8988T (cell line): ENCODE measurements at regions not wholly inside any gene's neighbourhood (a gene's known extent, or its start where the extent isn't known, plus 50 kb on each side); places are given as distances from the start of the nearest gene placed in this dataset.

Experiments
- DNase-seq: peaks from one replicate; pipeline ENCODE4 v3.0.0; 2011

- DNase-seq: no peak
These were observed 312.7 kb downstream of the PTPRU start for GRCh38 chr1:29549001-29549400.

GRCh38 chr1:29548091-29548490 lies 311.8 kb downstream of the PTPRU start:
- DNase-seq: no peak

GRCh38 chr1:29547300-29547699 lies 311.0 kb downstream of the PTPRU start:
- no peak for DNase-seq

DNA sequence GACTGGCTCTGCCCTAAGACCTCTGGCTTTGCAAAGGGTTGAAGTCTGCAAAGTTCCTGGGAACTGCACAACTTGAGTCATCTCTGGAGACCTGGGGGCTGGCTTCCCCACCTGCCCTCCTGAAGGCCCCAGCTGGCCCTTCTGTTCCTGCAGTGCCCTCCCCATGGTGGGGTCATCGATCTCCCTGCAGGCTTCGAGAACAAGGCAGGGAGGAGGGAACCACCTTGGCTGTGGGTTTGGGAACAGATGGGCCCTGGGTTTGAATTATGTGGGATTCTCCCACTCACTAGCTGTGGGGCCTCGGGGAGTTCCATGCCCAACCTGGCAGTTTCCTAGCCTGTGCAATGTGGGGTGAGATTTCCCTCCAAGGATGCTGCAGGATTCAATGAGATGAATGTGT lies 310.2 kb downstream of the PTPRU start:
- DNase-seq: no peak

GRCh38 chr1:29544406-29544805 lies 308.1 kb downstream of the PTPRU start:
- no peak for DNase-seq

DNA sequence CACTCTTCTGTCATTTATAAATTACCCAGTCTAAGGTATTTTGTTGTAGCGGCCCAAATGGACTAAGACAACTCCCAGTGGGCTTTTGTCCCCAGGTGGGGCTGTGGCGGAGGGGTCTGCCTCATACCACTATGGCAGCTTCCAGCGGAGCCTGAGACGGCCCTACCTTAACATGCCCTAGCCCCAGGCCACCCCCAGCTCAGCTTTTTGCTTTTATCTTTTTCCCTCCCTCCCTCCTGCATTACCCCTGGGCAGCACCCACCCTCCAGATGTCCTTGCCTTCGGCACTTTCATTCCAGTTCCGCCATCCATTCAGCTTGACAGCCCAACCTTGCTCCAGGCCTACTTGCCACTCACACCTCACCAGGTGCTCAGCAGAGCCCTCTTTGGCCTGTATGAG lies 307.3 kb downstream of the PTPRU start:
- DNase-seq: no peak

DNA sequence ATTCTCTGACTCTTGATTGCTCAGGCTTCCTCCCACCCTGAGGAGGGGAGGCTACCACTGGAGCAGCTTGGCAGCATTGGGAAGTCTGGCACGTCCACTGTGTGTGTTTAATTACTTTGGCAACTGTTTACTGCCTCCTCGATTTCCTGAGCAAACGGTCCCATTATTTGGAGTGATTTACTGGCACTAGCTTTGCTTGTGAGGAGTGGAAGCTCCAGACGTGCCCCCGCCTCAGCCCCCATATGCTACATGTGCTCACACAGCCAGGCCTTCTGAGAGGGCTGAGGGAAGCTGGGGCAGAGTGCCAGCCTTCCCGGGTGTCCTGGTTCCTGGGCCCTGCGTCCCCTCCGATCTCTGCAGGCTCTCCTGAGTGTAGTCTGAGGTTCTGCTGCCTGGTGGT lies 306.2 kb downstream of the PTPRU start:
- no peak for DNase-seq

GRCh38 chr1:29541631-29542030 lies 305.3 kb downstream of the PTPRU start:
- DNase-seq: no peak

GRCh38 chr1:29540801-29541357 lies 304.6 kb downstream of the PTPRU start:
- no peak for DNase-seq

GRCh38 chr1:29539971-29540370 lies 303.6 kb downstream of the PTPRU start:
- DNase-seq: no peak

- no peak for DNase-seq
These were observed 302.3 kb downstream of the PTPRU start for GRCh38 chr1:29538586-29538985.

DNA sequence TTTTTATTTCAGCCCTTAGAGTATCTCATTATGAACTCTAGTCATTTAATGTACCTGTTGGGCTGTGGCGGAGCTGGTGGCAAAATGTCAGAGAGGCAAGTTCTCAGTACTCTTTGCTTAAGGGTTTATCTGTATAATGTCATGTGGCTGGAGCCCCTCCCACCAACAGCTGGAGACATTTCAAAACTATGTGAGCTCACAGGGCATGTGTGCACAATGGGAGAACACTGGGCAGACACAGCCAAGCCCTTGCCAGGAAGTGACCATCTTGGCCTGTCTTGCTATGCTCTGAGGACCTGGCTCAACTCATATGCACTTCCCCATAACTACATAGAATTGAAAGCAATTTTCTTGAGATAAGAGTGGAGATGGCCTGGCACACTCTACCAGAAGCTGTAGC lies 296.4 kb downstream of the PTPRU start:
- DNase-seq: no peak

DNA sequence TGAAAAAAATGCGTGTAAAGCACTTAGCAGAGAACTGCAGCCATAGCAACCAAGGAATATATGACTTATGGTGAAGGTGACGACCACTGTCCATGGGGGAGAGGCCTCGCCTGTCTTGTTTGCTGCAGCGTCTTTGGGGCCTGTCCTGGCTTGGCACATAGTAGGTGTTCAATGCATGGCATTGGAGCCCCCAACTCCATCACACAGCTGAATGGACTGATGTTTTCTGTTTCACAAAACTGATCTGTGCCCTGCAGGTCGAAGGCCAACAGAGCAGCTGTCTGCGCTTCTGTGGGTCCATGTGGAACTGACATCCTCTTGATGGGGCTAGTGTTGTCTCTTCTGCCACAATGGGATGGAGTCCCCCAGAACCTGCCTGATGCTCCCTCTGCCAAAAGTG lies 296.0 kb downstream of the PTPRU start:
- no peak for DNase-seq

DNA sequence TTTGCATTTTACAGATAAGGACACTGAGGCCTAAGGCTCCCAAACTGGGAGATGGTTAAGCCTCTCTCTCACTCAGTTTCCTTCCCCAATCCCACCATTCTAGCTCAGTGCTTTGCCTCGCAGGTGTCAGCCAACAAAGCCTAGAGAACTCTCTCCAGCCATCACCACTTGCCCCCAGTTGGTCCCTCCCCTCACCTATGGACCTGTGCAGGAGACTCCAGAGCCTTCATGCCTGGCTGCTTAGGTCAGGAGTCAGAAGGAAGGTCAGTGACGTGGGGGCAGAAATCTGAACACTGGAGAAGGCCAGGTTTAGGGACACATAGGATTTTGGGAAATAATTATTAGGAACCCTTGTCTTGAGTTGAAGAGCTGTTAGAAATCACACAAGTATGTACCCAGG lies 295.3 kb downstream of the PTPRU start:
- no peak for DNase-seq

GRCh38 chr1:29529677-29530278 lies 293.5 kb downstream of the PTPRU start:
- no peak for DNase-seq

GRCh38 chr1:29527314-29528004 lies 291.1 kb downstream of the PTPRU start:
- no peak for DNase-seq

- DNase-seq: no peak
These were observed 289.6 kb downstream of the PTPRU start for GRCh38 chr1:29525941-29526340.

DNA sequence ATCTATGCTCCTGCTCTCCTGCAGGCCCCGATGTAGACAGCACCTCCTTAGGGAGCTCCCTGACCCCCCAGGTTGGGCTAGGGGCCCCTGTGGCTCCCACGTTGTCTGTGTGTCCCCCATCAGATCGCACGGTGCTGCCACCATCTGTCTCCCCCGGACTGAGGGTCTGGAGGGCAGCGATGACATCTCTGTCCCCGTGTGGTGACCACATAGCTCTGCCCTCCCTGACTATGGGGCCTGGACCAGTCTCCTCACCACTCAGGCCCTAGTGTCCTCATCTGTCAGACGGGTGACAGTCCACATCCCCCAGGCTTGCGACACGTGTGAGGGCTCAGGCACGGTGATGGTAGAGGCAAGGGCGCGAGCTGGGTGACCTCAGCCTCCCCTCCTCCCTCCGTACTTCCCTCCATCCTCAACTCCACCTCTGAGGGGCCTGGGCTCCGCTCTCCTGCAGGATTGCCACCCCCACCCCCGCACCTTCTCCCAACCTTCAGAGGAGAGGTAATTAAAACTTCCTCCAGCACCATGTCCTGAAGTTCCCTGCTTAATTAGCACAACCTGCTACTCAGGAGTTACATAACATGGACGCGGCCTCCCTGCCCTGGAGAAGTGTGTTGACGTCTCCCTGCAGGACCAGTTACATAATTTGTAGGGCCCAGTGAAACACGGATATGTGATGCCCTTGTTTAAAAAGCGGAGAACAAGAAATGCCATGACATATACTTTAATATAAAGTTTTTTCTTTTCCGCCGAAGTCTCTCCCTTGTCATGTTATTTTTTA lies 288.2 kb downstream of the PTPRU start:
- no peak for DNase-seq

DNA sequence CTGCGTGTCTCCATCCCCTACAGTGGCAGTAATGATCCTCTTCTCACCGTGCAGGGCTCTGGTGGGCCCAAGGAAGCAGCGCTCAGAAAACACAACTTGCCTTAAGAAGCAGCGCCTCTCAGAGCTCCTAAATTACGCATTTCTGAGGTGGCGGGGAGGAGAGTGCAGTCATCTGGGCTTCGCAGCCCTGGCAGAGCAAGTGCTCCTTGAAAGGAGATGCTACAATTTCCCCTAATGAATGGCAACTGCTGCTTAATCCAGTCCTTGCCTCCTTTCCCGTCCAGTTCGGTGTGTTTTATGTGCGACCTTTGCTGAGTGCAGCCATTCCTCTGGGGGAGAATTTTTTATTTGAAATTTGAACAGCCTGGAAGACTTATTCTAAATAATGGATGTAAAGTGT lies 287.3 kb downstream of the PTPRU start:
- no peak for DNase-seq

DNA sequence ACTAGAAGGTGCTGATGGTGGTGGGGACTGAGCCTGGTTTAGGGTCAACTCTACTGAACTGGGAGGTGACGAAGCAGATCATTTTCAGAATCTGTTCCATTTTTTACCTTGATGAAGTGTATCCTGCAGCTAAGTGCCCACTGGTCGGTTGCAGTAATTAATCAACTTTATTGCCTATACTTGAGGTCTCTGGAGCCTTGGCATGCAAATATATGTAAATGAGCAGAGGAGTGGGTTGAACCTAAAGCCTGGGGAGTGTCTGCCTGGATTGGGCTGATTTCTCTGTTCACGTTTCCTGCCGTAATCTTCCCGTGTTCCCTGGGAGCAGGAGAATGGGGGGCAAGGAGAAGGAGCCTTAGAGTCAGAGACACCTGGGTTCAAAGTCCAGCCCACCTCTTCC lies 286.8 kb downstream of the PTPRU start:
- no peak for DNase-seq

- DNase-seq: no peak
These were observed 285.7 kb downstream of the PTPRU start for GRCh38 chr1:29521811-29522580.

- DNase-seq: no peak
These were observed 285.1 kb downstream of the PTPRU start for GRCh38 chr1:29521438-29521715.
